Thoracic aorta (tissue), 2 donors: ENCODE measurements at regions not wholly inside any gene's neighbourhood (a gene's known extent, or its start where the extent isn't known, plus 50 kb on each side); places are given as distances from the start of the nearest gene placed in this dataset.

Experiments used
- ATAC-seq: fragments of 150-250 bp; one replicate; pipeline ENCODE4 v1.8.0; 2017; ENCODE audit warnings: low read depth; ENCODE audit not compliant: insufficient number of reproducible peaks, low FRiP score
- DNase-seq: peaks from one replicate; pipeline ENCODE4 v3.0.0-alpha.2; 2020; ENCODE audit warnings: low spot score
- H3K27ac ChIP-seq, 2 donors: fragments of 200-600 bp; sonication (generic); 1 replicate in 1 of 2; 2 replicates in 1 of 2; pipeline ENCODE4 v1.5.1; 2016; ENCODE audit warnings: mild to moderate bottlenecking in 2 of 2, moderate library complexity in 2 of 2
- H3K27me3 ChIP-seq: fragments of 200-600 bp; sonication (generic); replicated peaks from 2 replicates; pipeline ENCODE4 v1.6.0; 2016; ENCODE audit warnings: mild to moderate bottlenecking; ENCODE audit not compliant: insufficient read depth
- H3K36me3 ChIP-seq: fragments of 200-600 bp; sonication (generic); one replicate; pipeline ENCODE4 v1.5.1; 2016
- H3K4me1 ChIP-seq, 2 donors: fragments of 200-600 bp; sonication (generic); 1 replicate in 1 of 2; 2 replicates in 1 of 2; pipeline versions ENCODE4 v1.5.1 to v1.6.0; 2016; ENCODE audit warnings: low read depth in 2 of 2, mild to moderate bottlenecking in 1 of 2; ENCODE audit not compliant: control insufficient read depth in 1 of 2
- H3K4me3 ChIP-seq: fragments of 200-600 bp; sonication (generic); 2 replicates; pipeline ENCODE4 v1.5.1; 2016; ENCODE audit warnings: mild to moderate bottlenecking
- H3K9me3 ChIP-seq: fragments of 200-600 bp; sonication (generic); 2 replicates; pipeline ENCODE4 v1.5.1; 2016
- CTCF ChIP-seq: fragments of 200-600 bp; sonication (generic); IDR thresholded peaks from one replicate; pipeline ENCODE4 v1.5.1; 2019; ENCODE audit warnings: antibody characterized with exemption

GRCh38 chr16:80319181-80319580 is 221.6 kb upstream of the DYNLRB2 start:
- no peaks in the 10 kb centered on the region for H3K36me3 ChIP-seq
- ATAC-seq (no peak), DNase-seq (no peak)
- H3K27me3 ChIP-seq = no peaks in the 10 kb centered on the region
- no peak for TF ChIP-seq CTCF
- no peaks in the 10 kb centered on the region for H3K4me1 ChIP-seq
- H3K9me3 ChIP-seq = no peaks in the 10 kb centered on the region
- H3K27ac ChIP-seq = no peak overlapping the region
- H3K4me3 ChIP-seq = no peak overlapping the region

- Histone ChIP-seq H3K4me1 (no peaks in the 10 kb centered on the region), H3K27me3 (no peaks in the 10 kb centered on the region), H3K27ac (no peak overlapping the region), H3K9me3 (no peaks in the 10 kb centered on the region), H3K4me3 (no peak overlapping the region), H3K36me3 (no peaks in the 10 kb centered on the region)
- no peak for DNase-seq
- no peak for ATAC-seq
- no peak for TF ChIP-seq CTCF
Observed at GRCh38 chr16:80318107-80318506, 222.7 kb upstream of the DYNLRB2 start.

GRCh38 chr16:80317599-80318037 is 223.2 kb upstream of the DYNLRB2 start:
- no peak for ATAC-seq
- no peak for DNase-seq
- Histone ChIP-seq H3K4me3 (no peak overlapping the region), H3K9me3 (no peaks in the 10 kb centered on the region), H3K4me1 (no peaks in the 10 kb centered on the region), H3K27me3 (no peaks in the 10 kb centered on the region), H3K36me3 (no peaks in the 10 kb centered on the region), H3K27ac (no peak overlapping the region)
- no peak for TF ChIP-seq CTCF

- no peak overlapping the region for H3K4me3 ChIP-seq
- H3K9me3 ChIP-seq = no peaks in the 10 kb centered on the region
- no peaks in the 10 kb centered on the region for H3K4me1 ChIP-seq
- H3K27me3 ChIP-seq = no peaks in the 10 kb centered on the region
- DNase-seq = no peak
- TF ChIP-seq CTCF = no peak
- no peak for ATAC-seq
- H3K36me3 ChIP-seq = no peaks in the 10 kb centered on the region
- no peak overlapping the region for H3K27ac ChIP-seq
Observed at GRCh38 chr16:80317116-80317515, 223.7 kb upstream of the DYNLRB2 start.

- ATAC-seq = no peak
Observed at GRCh38 chr16:80314042-80314441, 226.8 kb upstream of the DYNLRB2 start.

More at GRCh38 chr16:80314042-80314441, 226.8 kb upstream of the DYNLRB2 start:
- no peak for DNase-seq
- Histone ChIP-seq H3K4me1 (no peaks in the 10 kb centered on the region), H3K27me3 (no peaks in the 10 kb centered on the region), H3K4me3 (no peak overlapping the region), H3K36me3 (no peaks in the 10 kb centered on the region), H3K27ac (no peak overlapping the region), H3K9me3 (no peaks in the 10 kb centered on the region)
- no peak for TF ChIP-seq CTCF
